ENCODE measurements at regions not wholly inside any gene's neighbourhood (a gene's known extent, or its start where the extent isn't known, plus 50 kb on each side); places are given as distances from the start of the nearest gene placed in this dataset.

DNA sequence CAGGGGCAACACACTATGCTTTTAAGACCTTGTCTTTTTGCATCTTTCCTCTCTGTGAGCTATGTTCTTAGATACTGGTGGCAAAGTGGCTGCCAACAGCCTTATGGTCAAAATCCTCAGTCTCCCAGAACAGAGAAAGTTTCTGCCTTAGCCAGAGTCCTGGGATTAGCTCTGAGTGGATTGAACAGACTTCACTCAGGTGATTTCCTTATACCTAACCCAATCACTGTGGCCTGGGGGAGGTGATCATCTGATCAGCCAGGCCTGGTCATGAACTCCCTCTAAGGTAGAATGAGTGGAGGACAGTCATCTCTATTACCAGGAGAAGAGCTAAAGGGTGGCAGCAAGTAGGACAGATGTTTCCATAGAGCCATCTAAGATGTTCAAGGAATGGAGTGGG, 218.5 kb upstream of the E2F8 start:
- no peaks in the 10 kb centered on the region; the same call in 2 of the 3 replicates for H3K9me3 Mint-ChIP-seq
- no peaks in the 10 kb centered on the region for H3K27me3 ChIP-seq (ENCODE audit: insufficient read depth)
- H2AFZ ChIP-seq: no peak overlapping the region
- no peak for DNase-seq (ENCODE audit: low spot score)
- H3K4me2 ChIP-seq: no peak overlapping the region
- H3F3A ChIP-seq (replicated peaks; ENCODE audit: low read depth): no peaks in the 10 kb centered on the region
- H3K27me3 Mint-ChIP-seq (ENCODE audit: insufficient read depth, low read depth, poor library complexity): peaks cover 5% of the 10 kb centered on the region
- no peaks in the 10 kb centered on the region for H3K36me3 ChIP-seq (ENCODE audit: insufficient read depth)
- H3K4me1 ChIP-seq (ENCODE audit: insufficient read depth): peaks cover 17% of the 10 kb centered on the region
- H3K27ac Mint-ChIP-seq: no peak overlapping the region
- no peak overlapping the region for H3K4me3 Mint-ChIP-seq
- H3K79me2 ChIP-seq (replicated peaks; ENCODE audit: insufficient read depth): no peaks in the 10 kb centered on the region
- no peak for ATAC-seq
- peaks cover 29% of the 10 kb centered on the region for H3K4me1 Mint-ChIP-seq
- no peaks in the 10 kb centered on the region for H4K20me1 ChIP-seq (replicated peaks; ENCODE audit: insufficient read depth)
- H3K4me3 ChIP-seq: no peak overlapping the region
- no peak overlapping the region for H3K27ac ChIP-seq (ENCODE audit: low read depth)
- 0 out of 2 replicates have a peak, but pooled peaks cover 6% of the 10 kb centered on the region for H3K9me2 ChIP-seq (ENCODE audit: insufficient read depth)
- no peaks in the 10 kb centered on the region for H3K36me3 Mint-ChIP-seq (ENCODE audit: low read depth)
- TF ChIP-seq STAT1 (IDR thresholded peaks at IDR 0.05; ENCODE audit: unreplicated experiment): no peak
- no peak for TF ChIP-seq NANOG (IDR thresholded peaks at IDR 0.05; ENCODE audit: borderline replicate concordance)
- TF ChIP-seq EZH2phosphoT487 (IDR thresholded peaks at IDR 0.05; ENCODE audit: unreplicated experiment): no peak
- TF ChIP-seq, protein P1, sequence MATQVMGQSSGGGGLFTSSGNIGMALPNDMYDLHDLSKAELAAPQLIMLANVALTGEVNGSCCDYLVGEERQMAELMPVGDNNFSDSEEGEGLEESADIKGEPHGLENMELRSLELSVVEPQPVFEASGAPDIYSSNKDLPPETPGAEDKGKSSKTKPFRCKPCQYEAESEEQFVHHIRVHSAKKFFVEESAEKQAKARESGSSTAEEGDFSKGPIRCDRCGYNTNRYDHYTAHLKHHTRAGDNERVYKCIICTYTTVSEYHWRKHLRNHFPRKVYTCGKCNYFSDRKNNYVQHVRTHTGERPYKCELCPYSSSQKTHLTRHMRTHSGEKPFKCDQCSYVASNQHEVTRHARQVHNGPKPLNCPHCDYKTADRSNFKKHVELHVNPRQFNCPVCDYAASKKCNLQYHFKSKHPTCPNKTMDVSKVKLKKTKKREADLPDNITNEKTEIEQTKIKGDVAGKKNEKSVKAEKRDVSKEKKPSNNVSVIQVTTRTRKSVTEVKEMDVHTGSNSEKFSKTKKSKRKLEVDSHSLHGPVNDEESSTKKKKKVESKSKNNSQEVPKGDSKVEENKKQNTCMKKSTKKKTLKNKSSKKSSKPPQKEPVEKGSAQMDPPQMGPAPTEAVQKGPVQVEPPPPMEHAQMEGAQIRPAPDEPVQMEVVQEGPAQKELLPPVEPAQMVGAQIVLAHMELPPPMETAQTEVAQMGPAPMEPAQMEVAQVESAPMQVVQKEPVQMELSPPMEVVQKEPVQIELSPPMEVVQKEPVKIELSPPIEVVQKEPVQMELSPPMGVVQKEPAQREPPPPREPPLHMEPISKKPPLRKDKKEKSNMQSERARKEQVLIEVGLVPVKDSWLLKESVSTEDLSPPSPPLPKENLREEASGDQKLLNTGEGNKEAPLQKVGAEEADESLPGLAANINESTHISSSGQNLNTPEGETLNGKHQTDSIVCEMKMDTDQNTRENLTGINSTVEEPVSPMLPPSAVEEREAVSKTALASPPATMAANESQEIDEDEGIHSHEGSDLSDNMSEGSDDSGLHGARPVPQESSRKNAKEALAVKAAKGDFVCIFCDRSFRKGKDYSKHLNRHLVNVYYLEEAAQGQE (IDR thresholded peaks at IDR 0.05; ENCODE audit: unreplicated experiment): no peak
- no peak for TF ChIP-seq EZH2 (IDR thresholded peaks at IDR 0.05; ENCODE audit: low read depth, unreplicated experiment)
- no peak for TF ChIP-seq ZNF114 (CRISPR knock-in tag; IDR thresholded peaks at IDR 0.05)
- TF ChIP-seq, protein P2, sequence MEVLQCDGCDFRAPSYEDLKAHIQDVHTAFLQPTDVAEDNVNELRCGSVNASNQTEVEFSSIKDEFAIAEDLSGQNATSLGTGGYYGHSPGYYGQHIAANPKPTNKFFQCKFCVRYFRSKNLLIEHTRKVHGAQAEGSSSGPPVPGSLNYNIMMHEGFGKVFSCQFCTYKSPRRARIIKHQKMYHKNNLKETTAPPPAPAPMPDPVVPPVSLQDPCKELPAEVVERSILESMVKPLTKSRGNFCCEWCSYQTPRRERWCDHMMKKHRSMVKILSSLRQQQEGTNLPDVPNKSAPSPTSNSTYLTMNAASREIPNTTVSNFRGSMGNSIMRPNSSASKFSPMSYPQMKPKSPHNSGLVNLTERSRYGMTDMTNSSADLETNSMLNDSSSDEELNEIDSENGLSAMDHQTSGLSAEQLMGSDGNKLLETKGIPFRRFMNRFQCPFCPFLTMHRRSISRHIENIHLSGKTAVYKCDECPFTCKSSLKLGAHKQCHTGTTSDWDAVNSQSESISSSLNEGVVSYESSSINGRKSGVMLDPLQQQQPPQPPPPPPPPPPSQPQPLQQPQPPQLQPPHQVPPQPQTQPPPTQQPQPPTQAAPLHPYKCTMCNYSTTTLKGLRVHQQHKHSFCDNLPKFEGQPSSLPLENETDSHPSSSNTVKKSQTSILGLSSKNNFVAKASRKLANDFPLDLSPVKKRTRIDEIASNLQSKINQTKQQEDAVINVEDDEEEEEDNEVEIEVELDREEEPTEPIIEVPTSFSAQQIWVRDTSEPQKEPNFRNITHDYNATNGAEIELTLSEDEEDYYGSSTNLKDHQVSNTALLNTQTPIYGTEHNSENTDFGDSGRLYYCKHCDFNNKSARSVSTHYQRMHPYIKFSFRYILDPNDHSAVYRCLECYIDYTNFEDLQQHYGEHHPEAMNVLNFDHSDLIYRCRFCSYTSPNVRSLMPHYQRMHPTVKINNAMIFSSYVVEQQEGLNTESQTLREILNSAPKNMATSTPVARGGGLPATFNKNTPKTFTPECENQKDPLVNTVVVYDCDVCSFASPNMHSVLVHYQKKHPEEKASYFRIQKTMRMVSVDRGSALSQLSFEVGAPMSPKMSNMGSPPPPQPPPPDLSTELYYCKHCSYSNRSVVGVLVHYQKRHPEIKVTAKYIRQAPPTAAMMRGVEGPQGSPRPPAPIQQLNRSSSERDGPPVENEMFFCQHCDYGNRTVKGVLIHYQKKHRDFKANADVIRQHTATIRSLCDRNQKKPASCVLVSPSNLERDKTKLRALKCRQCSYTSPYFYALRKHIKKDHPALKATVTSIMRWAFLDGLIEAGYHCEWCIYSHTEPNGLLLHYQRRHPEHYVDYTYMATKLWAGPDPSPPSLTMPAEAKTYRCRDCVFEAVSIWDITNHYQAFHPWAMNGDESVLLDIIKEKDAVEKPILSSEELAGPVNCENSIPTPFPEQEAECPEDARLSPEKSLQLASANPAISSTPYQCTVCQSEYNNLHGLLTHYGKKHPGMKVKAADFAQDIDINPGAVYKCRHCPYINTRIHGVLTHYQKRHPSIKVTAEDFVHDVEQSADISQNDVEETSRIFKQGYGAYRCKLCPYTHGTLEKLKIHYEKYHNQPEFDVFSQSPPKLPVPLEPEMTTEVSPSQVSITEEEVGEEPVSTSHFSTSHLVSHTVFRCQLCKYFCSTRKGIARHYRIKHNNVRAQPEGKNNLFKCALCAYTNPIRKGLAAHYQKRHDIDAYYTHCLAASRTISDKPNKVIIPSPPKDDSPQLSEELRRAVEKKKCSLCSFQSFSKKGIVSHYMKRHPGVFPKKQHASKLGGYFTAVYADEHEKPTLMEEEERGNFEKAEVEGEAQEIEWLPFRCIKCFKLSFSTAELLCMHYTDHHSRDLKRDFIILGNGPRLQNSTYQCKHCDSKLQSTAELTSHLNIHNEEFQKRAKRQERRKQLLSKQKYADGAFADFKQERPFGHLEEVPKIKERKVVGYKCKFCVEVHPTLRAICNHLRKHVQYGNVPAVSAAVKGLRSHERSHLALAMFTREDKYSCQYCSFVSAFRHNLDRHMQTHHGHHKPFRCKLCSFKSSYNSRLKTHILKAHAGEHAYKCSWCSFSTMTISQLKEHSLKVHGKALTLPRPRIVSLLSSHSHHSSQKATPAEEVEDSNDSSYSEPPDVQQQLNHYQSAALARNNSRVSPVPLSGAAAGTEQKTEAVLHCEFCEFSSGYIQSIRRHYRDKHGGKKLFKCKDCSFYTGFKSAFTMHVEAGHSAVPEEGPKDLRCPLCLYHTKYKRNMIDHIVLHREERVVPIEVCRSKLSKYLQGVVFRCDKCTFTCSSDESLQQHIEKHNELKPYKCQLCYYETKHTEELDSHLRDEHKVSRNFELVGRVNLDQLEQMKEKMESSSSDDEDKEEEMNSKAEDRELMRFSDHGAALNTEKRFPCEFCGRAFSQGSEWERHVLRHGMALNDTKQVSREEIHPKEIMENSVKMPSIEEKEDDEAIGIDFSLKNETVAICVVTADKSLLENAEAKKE (CRISPR knock-in tag; IDR thresholded peaks at IDR 0.05): no peak
- TF ChIP-seq POLR2AphosphoS5 (IDR thresholded peaks at IDR 0.05; ENCODE audit: low read depth): no peak
- no peak for TF ChIP-seq ZNF331 (CRISPR knock-in tag; IDR thresholded peaks at IDR 0.05; ENCODE audit: low read depth)
- TF ChIP-seq CREB1 (CRISPR knock-in tag; IDR thresholded peaks at IDR 0.05; ENCODE audit: low read depth): no peak
- no peak for TF ChIP-seq JUNB (IDR thresholded peaks at IDR 0.05; ENCODE audit: unreplicated experiment)
- TF ChIP-seq, protein P3, sequence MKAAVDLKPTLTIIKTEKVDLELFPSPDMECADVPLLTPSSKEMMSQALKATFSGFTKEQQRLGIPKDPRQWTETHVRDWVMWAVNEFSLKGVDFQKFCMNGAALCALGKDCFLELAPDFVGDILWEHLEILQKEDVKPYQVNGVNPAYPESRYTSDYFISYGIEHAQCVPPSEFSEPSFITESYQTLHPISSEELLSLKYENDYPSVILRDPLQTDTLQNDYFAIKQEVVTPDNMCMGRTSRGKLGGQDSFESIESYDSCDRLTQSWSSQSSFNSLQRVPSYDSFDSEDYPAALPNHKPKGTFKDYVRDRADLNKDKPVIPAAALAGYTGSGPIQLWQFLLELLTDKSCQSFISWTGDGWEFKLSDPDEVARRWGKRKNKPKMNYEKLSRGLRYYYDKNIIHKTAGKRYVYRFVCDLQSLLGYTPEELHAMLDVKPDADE (IDR thresholded peaks at IDR 0.05): no peak
- TF ChIP-seq, protein P4, sequence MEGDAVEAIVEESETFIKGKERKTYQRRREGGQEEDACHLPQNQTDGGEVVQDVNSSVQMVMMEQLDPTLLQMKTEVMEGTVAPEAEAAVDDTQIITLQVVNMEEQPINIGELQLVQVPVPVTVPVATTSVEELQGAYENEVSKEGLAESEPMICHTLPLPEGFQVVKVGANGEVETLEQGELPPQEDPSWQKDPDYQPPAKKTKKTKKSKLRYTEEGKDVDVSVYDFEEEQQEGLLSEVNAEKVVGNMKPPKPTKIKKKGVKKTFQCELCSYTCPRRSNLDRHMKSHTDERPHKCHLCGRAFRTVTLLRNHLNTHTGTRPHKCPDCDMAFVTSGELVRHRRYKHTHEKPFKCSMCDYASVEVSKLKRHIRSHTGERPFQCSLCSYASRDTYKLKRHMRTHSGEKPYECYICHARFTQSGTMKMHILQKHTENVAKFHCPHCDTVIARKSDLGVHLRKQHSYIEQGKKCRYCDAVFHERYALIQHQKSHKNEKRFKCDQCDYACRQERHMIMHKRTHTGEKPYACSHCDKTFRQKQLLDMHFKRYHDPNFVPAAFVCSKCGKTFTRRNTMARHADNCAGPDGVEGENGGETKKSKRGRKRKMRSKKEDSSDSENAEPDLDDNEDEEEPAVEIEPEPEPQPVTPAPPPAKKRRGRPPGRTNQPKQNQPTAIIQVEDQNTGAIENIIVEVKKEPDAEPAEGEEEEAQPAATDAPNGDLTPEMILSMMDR (conservative IDR thresholded peaks at IDR 0.05; ENCODE audit: low read depth in 2 of 2): no peak
